ENCODE measurements at regions not wholly inside any gene's neighbourhood (a gene's known extent, or its start where the extent isn't known, plus 50 kb on each side); places are given as distances from the start of the nearest gene placed in this dataset.

DNA sequence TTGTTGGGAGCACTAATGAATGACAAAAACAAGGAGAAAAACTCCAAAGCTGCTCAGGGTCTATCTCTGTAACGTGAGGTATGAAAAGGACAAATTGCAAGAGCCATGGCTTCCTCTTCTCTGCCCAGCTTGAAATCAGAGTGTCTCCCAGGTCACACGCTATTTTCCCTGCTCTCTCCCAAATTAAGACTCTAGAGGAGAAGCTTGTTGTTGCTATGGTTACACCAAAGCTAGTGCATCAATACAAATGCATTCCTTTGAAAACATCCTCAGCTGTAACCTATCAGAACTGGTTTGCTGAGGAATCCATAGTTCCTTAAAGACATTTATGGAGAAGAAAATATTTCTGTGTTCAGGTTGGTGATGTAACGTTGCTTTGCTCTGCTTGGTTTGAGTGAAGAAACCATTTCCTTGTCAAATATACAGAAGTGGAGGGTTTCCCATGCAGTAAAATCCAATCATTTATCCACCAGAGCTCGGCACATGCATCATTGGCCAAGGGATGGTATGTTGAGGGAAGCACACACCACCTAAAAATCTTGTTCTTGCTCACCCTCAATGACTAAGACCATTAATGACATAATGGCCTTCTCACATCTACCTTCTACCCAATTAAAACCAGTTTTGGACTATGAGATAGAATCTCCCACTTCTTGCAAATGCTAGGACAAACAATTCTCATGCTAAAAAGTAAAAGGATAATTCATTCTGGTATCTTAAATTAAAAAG is 2135.6 kb upstream of the CELF4 start:
- no peak for TF ChIP-seq CTCF (IDR thresholded peaks at IDR 0.05; ENCODE audit: low read depth, low read length, missing input control)
- TF ChIP-seq JUND (IDR thresholded peaks at IDR 0.05) = no peak
- no peak for TF ChIP-seq ZBTB33 (IDR thresholded peaks at IDR 0.05)
- TF ChIP-seq GABPA (IDR thresholded peaks at IDR 0.05 in 1 of 2, conservative IDR thresholded peaks at IDR 0.05 in 1 of 2) = no peak
- no peak for TF ChIP-seq SP1 (IDR thresholded peaks at IDR 0.05)
- no peak for TF ChIP-seq RAD21 (IDR thresholded peaks at IDR 0.05)
- TF ChIP-seq HNF4A (conservative IDR thresholded peaks at IDR 0.05) = no peak
- TF ChIP-seq, protein P1, sequence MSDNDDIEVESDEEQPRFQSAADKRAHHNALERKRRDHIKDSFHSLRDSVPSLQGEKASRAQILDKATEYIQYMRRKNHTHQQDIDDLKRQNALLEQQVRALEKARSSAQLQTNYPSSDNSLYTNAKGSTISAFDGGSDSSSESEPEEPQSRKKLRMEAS (IDR thresholded peaks at IDR 0.05) = no peak
- TF ChIP-seq, protein P2, sequence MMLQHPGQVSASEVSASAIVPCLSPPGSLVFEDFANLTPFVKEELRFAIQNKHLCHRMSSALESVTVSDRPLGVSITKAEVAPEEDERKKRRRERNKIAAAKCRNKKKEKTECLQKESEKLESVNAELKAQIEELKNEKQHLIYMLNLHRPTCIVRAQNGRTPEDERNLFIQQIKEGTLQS (IDR thresholded peaks at IDR 0.05) = no peak
- no peak for TF ChIP-seq EGR1 (IDR thresholded peaks at IDR 0.05; ENCODE audit: low read depth in 2 of 2)
- TF ChIP-seq TAF1 (conservative IDR thresholded peaks at IDR 0.05) = no peak
- TF ChIP-seq, protein P3, sequence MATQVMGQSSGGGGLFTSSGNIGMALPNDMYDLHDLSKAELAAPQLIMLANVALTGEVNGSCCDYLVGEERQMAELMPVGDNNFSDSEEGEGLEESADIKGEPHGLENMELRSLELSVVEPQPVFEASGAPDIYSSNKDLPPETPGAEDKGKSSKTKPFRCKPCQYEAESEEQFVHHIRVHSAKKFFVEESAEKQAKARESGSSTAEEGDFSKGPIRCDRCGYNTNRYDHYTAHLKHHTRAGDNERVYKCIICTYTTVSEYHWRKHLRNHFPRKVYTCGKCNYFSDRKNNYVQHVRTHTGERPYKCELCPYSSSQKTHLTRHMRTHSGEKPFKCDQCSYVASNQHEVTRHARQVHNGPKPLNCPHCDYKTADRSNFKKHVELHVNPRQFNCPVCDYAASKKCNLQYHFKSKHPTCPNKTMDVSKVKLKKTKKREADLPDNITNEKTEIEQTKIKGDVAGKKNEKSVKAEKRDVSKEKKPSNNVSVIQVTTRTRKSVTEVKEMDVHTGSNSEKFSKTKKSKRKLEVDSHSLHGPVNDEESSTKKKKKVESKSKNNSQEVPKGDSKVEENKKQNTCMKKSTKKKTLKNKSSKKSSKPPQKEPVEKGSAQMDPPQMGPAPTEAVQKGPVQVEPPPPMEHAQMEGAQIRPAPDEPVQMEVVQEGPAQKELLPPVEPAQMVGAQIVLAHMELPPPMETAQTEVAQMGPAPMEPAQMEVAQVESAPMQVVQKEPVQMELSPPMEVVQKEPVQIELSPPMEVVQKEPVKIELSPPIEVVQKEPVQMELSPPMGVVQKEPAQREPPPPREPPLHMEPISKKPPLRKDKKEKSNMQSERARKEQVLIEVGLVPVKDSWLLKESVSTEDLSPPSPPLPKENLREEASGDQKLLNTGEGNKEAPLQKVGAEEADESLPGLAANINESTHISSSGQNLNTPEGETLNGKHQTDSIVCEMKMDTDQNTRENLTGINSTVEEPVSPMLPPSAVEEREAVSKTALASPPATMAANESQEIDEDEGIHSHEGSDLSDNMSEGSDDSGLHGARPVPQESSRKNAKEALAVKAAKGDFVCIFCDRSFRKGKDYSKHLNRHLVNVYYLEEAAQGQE (IDR thresholded peaks at IDR 0.05) = no peak
- TF ChIP-seq YY1 (IDR thresholded peaks at IDR 0.05) = no peak

All from liver (tissue), 3 donors.